Skeletal muscle satellite cell (primary cell): ENCODE measurements at regions not wholly inside any gene's neighbourhood (a gene's known extent, or its start where the extent isn't known, plus 50 kb on each side); places are given as distances from the start of the nearest gene placed in this dataset.

Experiments used
- H3K27me3 ChIP-seq: 2 replicates; pipeline ENCODE4 v1.7.0; 2013; ENCODE audit warnings: low read length; ENCODE audit not compliant: control insufficient read depth, insufficient read depth
- H3K36me3 ChIP-seq: 2 replicates; pipeline ENCODE4 v1.7.0; 2013; ENCODE audit warnings: mild to moderate bottlenecking, control low read depth, low read length; ENCODE audit not compliant: insufficient read depth
- H3K4me1 ChIP-seq: 2 replicates; pipeline ENCODE4 v1.7.0; 2013; ENCODE audit warnings: low read length; ENCODE audit not compliant: control insufficient read depth, insufficient read depth
- H3K4me2 ChIP-seq: 2 replicates; pipeline ENCODE4 v1.7.0; 2013; ENCODE audit warnings: mild to moderate bottlenecking, low read length
- H3K4me3 ChIP-seq: 2 replicates; pipeline ENCODE4 v1.7.0; 2013; ENCODE audit warnings: low read length
- H3K9ac ChIP-seq: 2 replicates; pipeline ENCODE4 v1.7.0; 2013; ENCODE audit warnings: mild to moderate bottlenecking, low read depth, low read length, moderate library complexity
- H3K9me3 ChIP-seq: replicated peaks from 2 replicates; pipeline ENCODE4 v1.7.0; 2013; ENCODE audit warnings: mild to moderate bottlenecking, control low read depth, low read length

- no peaks in the 10 kb centered on the region for H3K4me1 ChIP-seq
- H3K9me3 ChIP-seq = no peaks in the 10 kb centered on the region
- peaks cover 19% of the 10 kb centered on the region for H3K27me3 ChIP-seq
- no peak overlapping the region for H3K4me2 ChIP-seq
- no peak overlapping the region for H3K4me3 ChIP-seq
- no peaks in the 10 kb centered on the region for H3K36me3 ChIP-seq
- H3K9ac ChIP-seq = no peak overlapping the region
These were observed 131.0 kb downstream of the RAP2A start for GRCh38 chr13:97564956-97565355.

- Histone ChIP-seq H3K27me3 (peaks cover 20% of the 10 kb centered on the region), H3K9me3 (no peaks in the 10 kb centered on the region), H3K4me1 (no peaks in the 10 kb centered on the region), H3K4me3 (no peak overlapping the region), H3K4me2 (no peak overlapping the region), H3K36me3 (no peaks in the 10 kb centered on the region), H3K9ac (no peak overlapping the region)
These were observed 131.9 kb downstream of the RAP2A start for GRCh38 chr13:97565906-97566305.

- Histone ChIP-seq H3K4me3 (no peak overlapping the region), H3K9me3 (no peaks in the 10 kb centered on the region), H3K4me2 (no peak overlapping the region), H3K36me3 (no peaks in the 10 kb centered on the region), H3K9ac (no peak overlapping the region), H3K27me3 (peaks cover 20% of the 10 kb centered on the region), H3K4me1 (no peaks in the 10 kb centered on the region)
These were observed 132.9 kb downstream of the RAP2A start for GRCh38 chr13:97566907-97567306.

GRCh38 chr13:97567510-97568243 is 133.7 kb downstream of the RAP2A start:
- Histone ChIP-seq H3K4me3 (no peak overlapping the region), H3K4me2 (no peak overlapping the region), H3K9me3 (no peaks in the 10 kb centered on the region), H3K4me1 (no peaks in the 10 kb centered on the region), H3K9ac (no peak overlapping the region), H3K27me3 (peaks cover 20% of the 10 kb centered on the region), H3K36me3 (no peaks in the 10 kb centered on the region)

GRCh38 chr13:97568850-97569249 is 134.9 kb downstream of the RAP2A start:
- Histone ChIP-seq H3K9ac (no peak overlapping the region), H3K4me1 (no peaks in the 10 kb centered on the region), H3K4me3 (no peak overlapping the region), H3K36me3 (no peaks in the 10 kb centered on the region), H3K27me3 (peaks cover 20% of the 10 kb centered on the region), H3K4me2 (no peak overlapping the region), H3K9me3 (no peaks in the 10 kb centered on the region)

- Histone ChIP-seq H3K4me3 (no peak overlapping the region), H3K4me2 (no peak overlapping the region), H3K27me3 (peaks cover 20% of the 10 kb centered on the region), H3K9me3 (no peaks in the 10 kb centered on the region), H3K4me1 (no peaks in the 10 kb centered on the region), H3K36me3 (no peaks in the 10 kb centered on the region), H3K9ac (no peak overlapping the region)
These were observed 135.9 kb downstream of the RAP2A start for GRCh38 chr13:97569841-97570240.

GRCh38 chr13:97570442-97570841 is 136.5 kb downstream of the RAP2A start:
- H3K4me1 ChIP-seq = no peaks in the 10 kb centered on the region
- no peaks in the 10 kb centered on the region for H3K36me3 ChIP-seq
- no peaks in the 10 kb centered on the region for H3K9me3 ChIP-seq
- no peak overlapping the region for H3K9ac ChIP-seq
- H3K4me2 ChIP-seq = no peak overlapping the region
- H3K4me3 ChIP-seq = no peak overlapping the region
- peaks cover 18% of the 10 kb centered on the region for H3K27me3 ChIP-seq

GRCh38 chr13:97573011-97573410 is 139.0 kb downstream of the RAP2A start:
- Histone ChIP-seq H3K4me1 (no peaks in the 10 kb centered on the region), H3K4me3 (no peak overlapping the region), H3K9ac (no peak overlapping the region), H3K4me2 (no peak overlapping the region), H3K36me3 (no peaks in the 10 kb centered on the region), H3K27me3 (peaks cover 9% of the 10 kb centered on the region), H3K9me3 (no peaks in the 10 kb centered on the region)

GRCh38 chr13:97574926-97575325 is 141.0 kb downstream of the RAP2A start:
- H3K9ac ChIP-seq = no peak overlapping the region
- H3K36me3 ChIP-seq = no peaks in the 10 kb centered on the region
- H3K4me3 ChIP-seq = no peak overlapping the region
- H3K4me1 ChIP-seq = no peaks in the 10 kb centered on the region
- peaks cover under 1% of the 10 kb centered on the region for H3K27me3 ChIP-seq
- no peaks in the 10 kb centered on the region for H3K9me3 ChIP-seq
- no peak overlapping the region for H3K4me2 ChIP-seq

GRCh38 chr13:97577026-97577425 is 143.1 kb downstream of the RAP2A start:
- H3K4me2 ChIP-seq = no peak overlapping the region
- no peaks in the 10 kb centered on the region for H3K27me3 ChIP-seq

GRCh38 chr13:97582170-97582569 is 148.2 kb downstream of the RAP2A start:
- Histone ChIP-seq H3K4me1 (no peaks in the 10 kb centered on the region), H3K36me3 (no peaks in the 10 kb centered on the region), H3K9ac (no peak overlapping the region), H3K9me3 (no peaks in the 10 kb centered on the region), H3K27me3 (no peaks in the 10 kb centered on the region), H3K4me3 (no peak overlapping the region), H3K4me2 (no peak overlapping the region)

More at GRCh38 chr13:97577026-97577425, 143.1 kb downstream of the RAP2A start:
- no peaks in the 10 kb centered on the region for H3K36me3 ChIP-seq
- no peaks in the 10 kb centered on the region for H3K4me1 ChIP-seq
- no peak overlapping the region for H3K4me3 ChIP-seq
- no peaks in the 10 kb centered on the region for H3K9me3 ChIP-seq
- H3K9ac ChIP-seq = no peak overlapping the region

- Histone ChIP-seq H3K4me2 (no peak overlapping the region), H3K9ac (no peak overlapping the region), H3K36me3 (no peaks in the 10 kb centered on the region), H3K27me3 (no peaks in the 10 kb centered on the region), H3K4me3 (no peak overlapping the region), H3K9me3 (no peaks in the 10 kb centered on the region), H3K4me1 (no peaks in the 10 kb centered on the region)
These were observed 150.0 kb downstream of the RAP2A start for GRCh38 chr13:97583907-97584497.
